ENCODE measurements at regions not wholly inside any gene's neighbourhood (a gene's known extent, or its start where the extent isn't known, plus 50 kb on each side); places are given as distances from the start of the nearest gene placed in this dataset.

DNA sequence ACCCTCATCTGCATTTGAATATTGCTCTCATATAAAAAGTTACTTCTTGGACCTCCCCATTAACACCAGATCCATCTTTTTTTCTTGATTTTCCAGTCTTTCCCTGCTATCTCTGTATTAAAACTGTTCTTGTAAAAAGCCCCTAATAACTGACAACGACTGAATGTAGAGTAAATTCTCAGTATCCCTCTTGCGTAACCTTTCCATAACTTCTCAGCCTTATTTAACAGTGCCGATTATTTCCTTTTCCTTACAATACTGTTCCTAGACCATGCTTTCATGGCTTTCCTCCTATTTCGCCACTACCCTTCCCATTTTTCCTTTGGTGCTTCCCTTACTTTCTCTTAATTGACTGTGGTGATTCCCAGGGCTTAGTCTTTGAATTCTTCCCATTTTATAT is 348.9 kb upstream of the DSEL start:
- intact Hi-C loops (cut with DNase I) = no loop called here
- no peak for ATAC-seq
- no peak for DNase-seq (ENCODE audit: low spot score)

DNA sequence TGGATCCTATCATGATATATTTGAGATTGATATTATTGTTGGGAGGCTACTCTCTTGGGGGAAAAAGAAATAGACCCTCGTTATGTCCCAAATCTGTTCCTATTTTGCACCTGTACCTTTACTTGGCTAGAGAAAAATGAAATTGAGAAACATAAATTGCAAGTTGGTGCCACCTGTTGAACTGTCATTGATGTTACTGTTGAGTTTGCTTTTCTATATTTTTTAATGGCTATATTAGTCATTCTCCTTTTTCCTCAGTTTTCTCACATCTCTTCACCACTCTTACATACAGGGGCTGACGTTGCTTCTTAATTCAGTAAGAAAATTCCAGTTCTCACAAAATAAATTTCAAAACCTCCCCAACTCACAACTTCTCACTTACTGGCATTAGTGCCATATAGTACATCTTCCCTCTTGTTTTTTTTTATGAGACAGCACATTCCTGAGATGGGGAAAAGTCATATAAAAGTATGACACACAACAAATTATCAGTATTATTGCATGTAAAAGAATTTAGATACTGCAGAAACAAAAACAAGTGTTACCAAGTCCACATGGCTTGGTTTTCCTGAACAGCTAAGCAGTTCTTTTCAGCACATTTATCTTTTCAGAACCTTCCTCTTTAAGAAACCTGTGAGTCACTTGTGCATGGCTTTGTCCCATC is 348.3 kb upstream of the DSEL start:
- intact Hi-C loops (cut with DNase I) = no loop called here
- no peak for ATAC-seq
- no peak for DNase-seq (ENCODE audit: low spot score)

DNA sequence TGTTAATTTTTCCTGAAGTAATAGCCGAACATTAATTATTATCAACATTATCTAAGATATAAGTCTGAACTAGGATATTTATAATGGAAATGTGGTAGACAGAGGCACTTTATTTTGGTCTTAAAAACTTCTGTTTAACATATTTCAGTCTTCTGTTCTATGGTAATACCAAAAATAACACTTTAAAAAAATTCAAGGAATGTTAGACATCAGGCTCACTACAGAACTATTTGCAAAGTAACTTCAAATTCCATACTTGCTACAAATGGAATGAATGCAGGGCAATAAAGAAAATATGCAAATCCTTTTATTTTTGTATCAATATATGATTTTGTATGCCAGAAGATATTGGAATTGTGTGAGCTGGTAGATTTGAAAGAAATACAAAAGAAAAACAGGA is 345.5 kb upstream of the DSEL start:
- ATAC-seq = no peak
- DNase-seq (ENCODE audit: low spot score) = no peak
- intact Hi-C loops (cut with DNase I) = no loop called here

DNA sequence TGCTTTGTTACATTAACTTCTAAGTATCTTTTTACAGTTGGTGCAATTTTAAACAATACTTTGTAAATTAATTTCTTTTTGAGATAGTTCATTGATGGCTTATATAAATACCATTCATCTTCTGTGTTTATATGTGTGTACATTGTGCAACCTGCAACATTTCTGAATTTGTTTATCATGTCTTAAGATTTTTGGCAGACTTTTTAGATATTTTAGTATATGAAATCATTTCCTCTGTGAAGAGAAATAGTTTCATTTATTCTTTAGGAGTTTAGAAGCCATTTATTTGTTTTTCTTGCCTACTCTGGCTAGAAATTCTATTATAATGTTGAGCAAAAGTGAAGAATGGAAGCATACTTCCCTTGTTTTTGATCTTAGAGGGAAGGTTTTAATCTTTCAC is 337.8 kb upstream of the DSEL start:
- no peak for ATAC-seq
- no peak for DNase-seq (ENCODE audit: low spot score)
- intact Hi-C loops (cut with DNase I) = no loop called here

DNA sequence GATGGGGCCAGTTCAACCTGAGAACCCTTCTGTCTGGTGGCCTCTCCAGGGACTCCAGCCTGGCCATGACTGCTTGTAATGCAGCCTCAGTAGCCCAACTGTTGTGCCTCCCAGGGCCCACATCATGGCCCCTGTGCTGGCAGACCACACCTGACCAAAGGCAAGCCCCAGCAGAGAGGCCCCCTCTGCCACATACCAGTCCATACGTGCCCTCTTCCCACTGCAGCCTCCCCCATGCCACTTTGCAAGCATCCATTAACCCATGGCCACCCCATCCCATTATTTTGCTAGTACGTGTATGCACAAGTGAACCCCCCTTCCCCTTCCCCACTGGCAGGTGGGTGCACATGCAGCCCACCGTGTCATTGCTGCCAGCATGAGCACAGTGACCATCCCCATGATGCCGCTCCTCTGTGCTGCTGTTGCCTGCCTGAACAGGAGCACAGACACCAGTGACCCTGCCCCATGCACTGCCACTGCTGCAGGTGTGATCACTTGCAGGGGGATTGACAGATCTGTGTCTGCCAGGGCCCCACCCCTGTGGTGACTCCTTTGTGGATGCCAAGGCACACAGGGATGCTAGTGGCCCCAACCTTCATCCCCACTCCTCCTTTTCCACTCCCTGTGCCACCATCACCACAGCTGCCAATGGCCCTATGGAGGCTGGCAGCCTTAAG is 330.0 kb upstream of the DSEL start:
- intact Hi-C loops (cut with DNase I) = no loop called here
- DNase-seq (ENCODE audit: low spot score) (no peak), ATAC-seq (peak; percentile 28)

DNA sequence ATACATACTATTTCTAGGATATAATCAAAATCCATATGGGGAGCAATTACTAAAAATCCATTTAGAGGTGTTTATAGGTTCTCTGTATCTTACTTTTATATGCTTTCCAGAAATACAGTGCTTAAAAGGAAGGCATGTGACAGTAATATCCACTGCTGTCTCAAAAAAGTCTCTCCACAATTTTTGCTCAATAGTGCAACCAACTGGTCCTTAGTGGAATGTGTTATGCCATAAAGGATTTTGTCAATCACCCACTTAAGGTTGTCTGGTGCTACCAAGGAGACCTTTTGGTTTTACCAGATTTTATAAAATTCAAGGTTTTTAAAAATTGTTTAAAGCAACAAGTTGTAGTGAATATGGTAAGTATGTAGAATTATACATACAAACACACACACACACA is 328.5 kb upstream of the DSEL start:
- intact Hi-C loops (cut with DNase I) = no loop called here
- ATAC-seq = no peak
- DNase-seq (ENCODE audit: low spot score) = no peak

DNA sequence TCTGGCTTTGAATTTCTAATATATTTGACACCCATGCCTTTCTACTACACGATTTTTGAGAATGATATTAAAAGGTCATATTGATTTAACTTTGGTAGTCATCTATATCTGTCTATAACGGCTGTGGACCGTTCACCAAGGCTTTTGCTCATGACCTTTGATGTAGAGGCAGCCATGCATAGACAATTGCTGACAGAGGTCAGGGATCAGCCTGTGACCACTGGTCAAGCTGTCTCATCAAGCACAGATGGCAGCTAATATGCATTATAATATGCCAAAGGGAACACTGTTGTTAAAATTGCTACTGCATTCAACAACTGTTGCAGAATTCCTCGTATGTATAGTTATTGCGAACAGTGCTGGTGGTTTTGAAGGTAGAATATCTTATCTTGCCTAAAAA is 323.9 kb upstream of the DSEL start:
- DNase-seq (ENCODE audit: low spot score) = no peak
- intact Hi-C loops (cut with DNase I) = no loop called here
- no peak for ATAC-seq

DNA sequence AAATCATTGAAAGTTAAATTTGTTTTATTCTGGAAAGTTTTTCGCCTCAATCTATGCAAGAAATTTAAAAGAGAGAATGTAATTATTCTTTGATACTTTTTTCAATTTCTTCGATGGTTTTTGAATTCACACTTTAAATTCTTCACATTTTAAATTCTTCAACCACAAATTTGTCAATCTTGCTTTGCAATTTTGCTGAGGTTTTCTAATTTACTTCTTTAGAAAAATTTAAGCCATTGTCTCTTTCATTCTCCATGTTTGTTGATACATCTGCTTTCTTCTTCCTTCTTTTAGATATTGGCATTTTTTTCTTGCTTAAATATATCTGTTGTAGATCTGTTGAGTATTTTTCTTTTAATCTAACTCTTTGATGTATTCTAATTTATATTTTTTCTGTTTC is 301.9 kb upstream of the DSEL start:
- no peak for DNase-seq (ENCODE audit: low spot score)
- intact Hi-C loops (cut with DNase I) = no loop called here
- ATAC-seq = no peak

DNA sequence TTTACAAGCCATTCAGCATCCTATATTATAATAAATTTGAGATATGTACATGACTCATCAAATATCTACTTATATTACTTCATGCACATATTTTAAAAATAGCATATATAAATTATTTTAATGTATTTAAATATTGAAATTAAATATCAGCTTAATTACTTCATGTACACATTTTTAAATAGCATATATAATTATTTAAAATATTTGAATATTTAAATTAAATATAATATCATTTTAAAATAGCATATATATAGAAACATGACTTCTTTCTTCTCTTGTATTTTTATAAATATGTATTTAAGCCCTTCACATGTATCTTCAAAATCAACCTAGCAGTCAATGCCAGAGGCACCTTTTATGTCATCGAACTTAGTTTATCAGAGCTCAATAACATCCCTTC is 298.8 kb upstream of the DSEL start:
- ATAC-seq (no peak), DNase-seq (ENCODE audit: low spot score) (no peak)
- intact Hi-C loops (cut with DNase I) = no loop called here

DNA sequence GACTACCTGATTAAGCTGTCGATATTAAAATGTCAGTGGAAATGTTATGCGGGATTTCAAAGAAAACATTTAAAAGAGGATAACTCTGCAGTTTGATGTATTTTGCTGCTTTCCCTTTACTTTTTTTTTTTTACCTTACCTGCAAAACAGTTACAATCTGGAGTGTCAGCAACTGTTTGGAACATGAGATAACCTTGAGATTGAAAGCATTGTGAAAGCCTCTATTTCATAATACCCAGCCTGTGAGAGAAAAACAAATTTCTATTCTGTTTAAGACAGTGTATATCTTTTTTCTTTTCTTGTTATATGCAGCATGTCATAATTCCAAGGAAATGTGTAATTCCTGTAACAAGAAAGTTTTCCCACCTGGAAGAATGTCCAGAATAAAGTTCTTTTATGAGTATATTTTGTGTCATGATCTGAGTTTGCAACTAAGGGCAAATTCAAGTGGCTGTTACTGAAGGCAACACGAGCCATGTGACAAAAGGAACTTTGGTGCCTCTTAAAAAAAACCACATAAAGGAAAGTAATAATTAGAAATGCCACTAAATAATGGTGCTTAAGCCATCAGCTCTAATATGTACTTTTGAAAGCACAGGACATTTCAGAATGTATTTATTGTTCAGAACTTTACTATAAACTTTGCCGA is 297.0 kb upstream of the DSEL start:
- DNase-seq (ENCODE audit: low spot score) (no peak), ATAC-seq (no peak)
- intact Hi-C loops (cut with DNase I) = no loop called here

DNA sequence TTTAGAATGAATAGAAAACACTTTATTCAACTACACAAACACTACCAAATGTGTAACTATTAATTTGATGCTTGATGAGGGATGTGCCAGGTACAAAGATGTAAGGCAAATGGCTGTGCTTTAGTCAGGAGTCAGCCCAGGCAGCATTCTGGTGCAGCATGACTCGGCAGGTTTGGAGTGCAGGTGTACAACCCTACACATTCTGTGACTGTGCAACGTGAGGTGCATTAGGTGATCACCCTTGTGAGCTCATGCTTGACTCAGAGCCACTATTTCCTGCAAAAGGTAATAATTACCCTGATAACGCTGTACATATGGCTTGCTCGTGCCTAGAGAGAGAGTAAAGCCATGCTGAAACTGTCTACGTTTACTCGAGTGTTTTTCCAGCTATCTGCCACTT is 288.7 kb upstream of the DSEL start:
- intact Hi-C loops (cut with DNase I) = no loop called here
- no peak for ATAC-seq
- no peak for DNase-seq (ENCODE audit: low spot score)

DNA sequence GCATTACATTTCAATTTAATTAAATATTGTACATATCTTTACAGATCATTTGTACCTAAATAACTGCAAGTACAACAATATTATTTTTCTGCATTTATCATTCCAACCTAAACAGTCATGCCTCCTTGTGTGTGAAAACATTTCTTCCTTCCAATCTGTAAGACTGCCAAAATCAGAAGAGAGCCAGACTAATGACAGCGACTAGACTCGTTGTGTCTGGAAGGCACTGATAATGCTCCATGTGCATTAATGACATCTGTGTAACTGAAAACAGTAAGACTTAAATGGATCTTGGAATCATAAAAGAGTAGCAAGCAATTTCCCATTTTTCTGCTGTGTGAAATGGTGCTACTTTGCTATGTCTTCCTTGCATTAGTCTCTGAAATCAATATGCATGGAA is 278.0 kb upstream of the DSEL start:
- no peak for DNase-seq (ENCODE audit: low spot score)
- ATAC-seq = no peak
- intact Hi-C loops (cut with DNase I) = no loop called here

DNA sequence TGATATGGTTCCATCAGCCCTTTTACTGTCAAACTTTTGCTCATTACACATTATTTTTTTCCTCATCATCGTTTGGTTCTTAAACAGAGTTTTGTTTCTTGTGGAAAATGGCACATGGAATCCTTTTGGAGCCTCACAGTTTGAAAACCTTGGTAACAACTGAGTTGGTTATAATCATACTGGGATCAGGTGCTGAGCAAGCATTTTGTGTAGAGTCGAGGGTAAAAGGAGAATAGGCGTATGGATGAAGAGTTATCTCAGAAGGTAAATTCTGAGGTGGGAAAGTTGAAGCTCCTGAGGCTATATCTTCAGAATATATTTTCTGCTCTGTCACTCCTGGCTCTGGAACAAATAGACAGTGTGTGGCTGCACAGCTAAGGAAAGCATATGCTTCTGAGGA is 274.0 kb upstream of the DSEL start:
- no peak for ATAC-seq
- DNase-seq (ENCODE audit: low spot score) = no peak
- intact Hi-C loops (cut with DNase I) = no loop called here

DNA sequence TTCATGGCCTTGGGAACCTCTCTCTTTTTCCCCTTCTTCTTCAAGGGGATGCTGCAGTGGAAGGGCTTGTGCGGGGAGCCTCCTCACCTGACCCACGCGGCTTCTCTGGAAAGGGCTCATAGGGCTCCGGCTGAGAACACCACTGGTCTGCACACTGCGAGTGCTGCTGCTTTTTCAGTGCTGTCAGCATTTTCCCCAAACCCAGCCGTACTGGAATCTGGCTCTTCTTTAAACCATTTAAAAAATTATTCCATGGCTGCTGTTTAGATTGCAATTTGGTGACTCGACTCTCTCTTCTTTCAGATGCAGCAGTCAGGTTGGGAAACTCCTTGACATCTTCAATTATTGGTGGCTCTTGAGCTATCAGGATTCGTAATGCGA is 272.6 kb upstream of the DSEL start:
- no peak for DNase-seq (ENCODE audit: low spot score)
- intact Hi-C loops (cut with DNase I) = no loop called here
- ATAC-seq = no peak

DNA sequence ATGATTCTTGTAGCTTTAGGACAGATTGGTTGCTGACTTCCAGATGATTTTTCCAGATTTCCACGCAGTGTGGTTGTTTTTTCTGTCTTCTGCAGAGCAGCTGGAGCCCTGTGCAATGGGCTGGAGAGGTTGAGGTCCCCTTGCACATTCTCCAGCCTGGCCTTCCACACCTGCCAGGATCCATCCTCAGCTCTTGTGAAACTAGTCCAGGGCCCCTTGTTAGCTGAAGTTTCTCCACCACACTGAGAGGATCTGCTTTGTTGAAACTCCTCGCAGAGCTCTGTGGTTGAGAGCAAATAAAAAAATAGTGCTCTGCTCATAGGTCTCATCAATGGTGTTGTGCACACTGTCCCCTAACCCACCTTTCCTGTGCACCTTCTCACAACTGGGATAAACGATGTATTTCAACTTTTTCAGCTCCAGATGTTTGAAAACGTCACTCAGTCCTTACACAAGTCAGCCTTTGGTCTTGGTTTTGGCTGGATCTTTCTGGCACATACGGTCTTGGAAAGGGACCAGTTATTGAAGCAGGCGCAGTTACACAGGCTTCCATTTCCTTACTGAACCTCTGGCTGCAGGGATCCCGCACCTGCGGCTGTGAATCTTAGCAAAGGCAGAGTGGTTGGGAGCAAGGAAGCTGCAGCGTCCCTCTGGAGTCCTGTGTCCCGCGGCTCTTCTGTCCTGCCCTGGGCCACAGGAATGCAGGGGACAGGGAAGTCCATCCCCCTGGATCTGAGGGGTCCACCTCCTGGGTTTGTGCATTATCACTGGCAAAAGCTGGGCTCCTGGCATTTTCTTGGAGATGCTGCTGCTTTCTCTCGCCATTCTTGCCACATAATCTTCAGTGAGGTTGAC is 272.0 kb upstream of the DSEL start:
- ATAC-seq = no peak
- intact Hi-C loops (cut with DNase I) = no loop called here

DNA sequence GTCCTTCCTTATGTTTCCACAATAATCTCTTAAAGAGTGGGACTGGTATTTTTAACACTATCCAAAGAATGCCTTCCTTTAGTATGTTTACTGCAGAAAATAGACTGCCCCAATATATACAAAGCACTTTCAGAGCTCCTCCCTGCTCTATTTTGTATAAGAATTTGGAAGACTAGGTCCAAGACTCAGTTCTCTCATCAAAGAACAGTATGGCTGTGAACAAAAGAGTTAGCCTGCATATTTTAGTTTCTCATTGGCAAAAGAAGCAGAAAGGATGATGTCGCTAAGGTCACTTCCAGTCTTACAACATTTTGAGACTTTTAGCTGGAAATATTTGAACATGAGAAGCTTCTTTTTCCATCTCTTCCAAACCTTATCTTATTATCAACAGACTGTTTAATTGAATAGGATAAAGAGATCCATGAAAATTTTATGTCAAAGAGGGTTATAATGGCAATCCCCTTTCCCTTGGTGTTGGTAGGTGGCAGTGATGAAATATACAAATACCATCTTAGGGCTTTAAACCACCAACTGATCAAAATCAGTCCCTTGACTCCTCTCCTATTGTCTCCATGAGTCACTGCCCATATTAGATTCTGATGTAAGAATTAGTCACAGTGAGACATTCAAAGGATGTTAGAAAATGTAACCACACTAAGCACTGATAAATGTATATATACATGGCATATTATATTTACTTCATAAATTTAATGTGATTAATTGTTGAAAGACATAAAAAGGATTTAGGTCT is 266.9 kb upstream of the DSEL start:
- ATAC-seq = no peak

More for the DNA sequence above, 272.0 kb upstream of the DSEL start:
- DNase-seq (ENCODE audit: low spot score) = no peak

DNA sequence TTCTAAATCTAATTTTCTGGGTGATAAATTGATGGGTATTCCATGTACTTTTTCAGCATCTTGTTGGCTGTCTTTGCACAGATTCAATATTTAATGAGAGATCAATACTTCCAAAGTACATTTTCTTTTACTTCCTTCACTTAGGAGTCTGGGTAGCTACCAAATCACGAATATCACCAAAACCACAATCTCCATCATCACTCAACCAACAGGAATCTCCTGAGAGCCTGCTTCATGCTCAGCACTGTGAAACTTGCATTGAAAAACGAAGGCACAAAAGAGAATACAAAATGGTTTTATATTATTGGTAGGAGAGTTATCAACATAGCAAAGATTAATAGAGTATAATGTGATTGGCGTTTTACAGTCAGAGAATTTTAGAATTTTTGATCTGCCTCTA is 261.5 kb upstream of the DSEL start:
- intact Hi-C loops (cut with DNase I) = no loop called here
- ATAC-seq = no peak
- DNase-seq (ENCODE audit: low spot score) = no peak

More for the DNA sequence above, 266.9 kb upstream of the DSEL start:
- DNase-seq (ENCODE audit: low spot score) = no peak
- intact Hi-C loops (cut with DNase I) = no loop called here

DNA sequence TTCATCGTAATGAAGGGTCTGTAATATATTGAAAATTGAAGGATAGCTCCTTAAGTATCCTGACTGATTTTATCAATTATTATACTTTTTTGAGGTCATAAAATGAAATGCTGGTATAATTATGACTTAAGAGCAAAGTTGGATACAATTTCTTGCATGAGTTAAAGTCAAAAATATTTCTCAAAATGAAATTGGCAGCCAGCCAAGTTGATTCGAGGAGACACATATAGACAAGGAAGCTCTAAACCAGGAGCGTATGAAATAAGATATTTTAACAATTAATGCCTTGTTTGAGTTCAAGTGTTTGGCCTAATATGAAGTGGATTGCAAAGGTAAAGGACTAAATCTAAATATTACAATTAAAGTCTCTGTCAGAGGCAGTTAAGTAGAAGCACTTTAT is 260.4 kb upstream of the DSEL start:
- intact Hi-C loops (cut with DNase I) = no loop called here
- DNase-seq (ENCODE audit: low spot score) (no peak), ATAC-seq (no peak)

DNA sequence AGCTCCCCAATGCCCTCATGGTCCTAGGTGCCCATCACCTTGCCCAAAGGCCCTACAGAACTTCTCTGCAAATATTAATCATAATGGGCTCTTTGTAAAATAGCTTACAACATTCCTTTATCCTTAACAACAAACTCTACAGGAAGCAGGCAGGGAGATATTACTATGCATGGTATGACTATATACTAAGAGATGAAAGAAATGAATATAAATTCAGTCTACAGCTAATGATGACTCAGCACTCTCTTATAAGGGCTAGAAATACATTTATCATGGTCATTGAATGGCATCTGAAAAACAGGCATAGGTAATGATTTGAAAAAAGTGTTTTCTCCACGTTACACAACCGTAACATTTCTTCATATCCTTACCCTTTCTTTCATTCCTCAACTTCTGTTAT is 254.8 kb upstream of the DSEL start:
- DNase-seq (ENCODE audit: low spot score) (no peak), ATAC-seq (no peak)
- intact Hi-C loops (cut with DNase I) = no loop called here
